ENCODE measurements at regions not wholly inside any gene's neighbourhood (a gene's known extent, or its start where the extent isn't known, plus 50 kb on each side); places are given as distances from the start of the nearest gene placed in this dataset.
"Not testable (repeated sequence)": the region's sequence is repeated elsewhere in the genome, so short reads cannot be mapped to it uniquely, and the experiment has no call there.

DNA sequence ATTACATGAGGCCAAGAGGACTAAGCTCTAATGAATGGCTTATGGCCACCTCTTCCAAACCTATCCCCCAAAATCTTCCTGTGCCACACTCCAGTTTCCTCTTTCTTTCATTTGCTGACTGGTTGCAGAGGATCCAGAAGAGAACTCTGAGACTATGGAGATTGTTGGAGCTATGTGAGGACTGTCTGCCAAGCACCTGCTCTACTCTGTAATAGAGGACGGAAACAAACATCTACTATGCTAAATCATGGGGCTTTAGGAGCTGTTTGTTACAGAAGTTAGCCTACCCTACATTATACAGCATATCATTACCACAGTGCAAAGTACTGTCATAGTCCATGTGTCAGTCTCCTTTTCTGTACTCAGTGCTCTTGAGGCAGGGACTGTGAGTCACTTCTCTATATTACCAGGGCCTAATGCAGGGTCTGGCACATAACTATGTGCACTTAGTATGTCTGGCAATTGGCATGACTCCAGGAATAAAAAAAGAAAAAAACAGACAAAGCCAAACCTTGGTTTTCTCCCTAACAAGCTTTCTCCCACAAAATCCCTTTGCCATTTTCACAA, 95.1 kb downstream of the RPAP3 start:
- no peak for DNase-seq

DNA sequence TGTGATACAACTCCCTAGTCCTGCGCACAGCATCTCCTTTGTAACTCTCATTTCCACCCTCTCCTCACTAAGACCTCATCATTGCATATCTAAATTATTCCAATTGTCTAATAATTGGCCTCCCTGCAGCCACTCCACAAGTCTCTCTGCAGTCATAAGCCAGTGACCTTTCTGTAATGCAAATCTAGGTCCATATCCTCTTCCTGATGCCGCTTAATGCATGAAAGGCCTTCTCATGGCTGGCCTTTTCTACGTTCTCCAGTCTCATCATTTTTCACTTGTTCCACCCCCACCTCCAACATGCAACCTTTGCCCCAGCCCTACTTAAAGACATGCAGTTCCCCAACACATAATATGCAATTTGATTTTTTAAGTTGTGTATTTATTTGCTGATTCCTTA, 96.0 kb downstream of the RPAP3 start:
- DNase-seq: no peak

DNA sequence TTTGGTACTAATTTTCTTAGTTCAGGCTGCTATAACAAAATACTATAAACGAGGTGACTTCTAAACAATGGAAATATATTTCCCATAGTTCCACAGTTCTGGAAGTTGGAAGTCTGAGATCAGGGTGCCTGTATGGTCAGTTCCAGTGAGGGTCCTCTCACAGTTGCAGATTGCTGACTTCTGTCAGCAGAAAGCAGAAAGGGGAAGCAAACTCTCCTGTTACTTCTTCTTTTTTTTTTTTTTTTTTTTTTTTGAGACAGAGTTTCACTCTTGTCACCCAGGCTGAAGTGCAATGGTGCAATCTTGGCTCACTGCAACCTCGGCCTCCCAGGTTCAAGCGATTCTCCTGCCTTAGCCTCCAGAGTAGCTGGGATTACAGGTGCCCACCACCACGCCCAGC, 97.2 kb downstream of the RPAP3 start:
- DNase-seq: not testable (repeated sequence)

DNA sequence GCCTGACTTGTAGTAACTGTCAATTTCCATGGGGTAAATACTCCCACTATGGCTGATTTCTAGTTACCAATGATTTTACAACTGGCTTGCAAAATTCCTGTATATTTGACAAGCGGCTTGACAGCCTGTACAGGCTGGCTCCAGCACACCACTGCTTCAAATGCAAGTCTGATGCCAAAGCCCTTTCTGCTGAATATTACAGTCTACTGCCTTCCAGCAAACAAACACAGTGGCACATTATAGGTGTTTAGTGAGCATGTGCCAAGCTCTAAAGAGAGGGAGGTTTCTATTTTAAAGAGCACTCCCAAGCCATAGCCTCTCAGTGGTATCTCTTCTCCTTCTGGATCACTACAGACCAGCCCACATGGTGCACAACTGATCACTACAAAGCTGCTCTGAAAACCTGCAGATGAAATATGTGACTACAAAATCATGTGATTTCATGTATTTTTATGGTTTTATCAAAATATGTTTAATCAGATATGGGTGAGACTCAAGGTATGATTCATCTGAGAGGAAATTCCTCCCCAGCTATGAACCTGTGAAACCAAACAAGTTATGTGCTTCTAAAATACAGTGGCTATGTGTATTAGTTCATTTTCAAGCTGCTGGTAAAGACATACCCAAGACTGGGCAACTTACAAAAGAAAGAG, 101.5 kb downstream of the RPAP3 start:
- DNase-seq: no peak

DNA sequence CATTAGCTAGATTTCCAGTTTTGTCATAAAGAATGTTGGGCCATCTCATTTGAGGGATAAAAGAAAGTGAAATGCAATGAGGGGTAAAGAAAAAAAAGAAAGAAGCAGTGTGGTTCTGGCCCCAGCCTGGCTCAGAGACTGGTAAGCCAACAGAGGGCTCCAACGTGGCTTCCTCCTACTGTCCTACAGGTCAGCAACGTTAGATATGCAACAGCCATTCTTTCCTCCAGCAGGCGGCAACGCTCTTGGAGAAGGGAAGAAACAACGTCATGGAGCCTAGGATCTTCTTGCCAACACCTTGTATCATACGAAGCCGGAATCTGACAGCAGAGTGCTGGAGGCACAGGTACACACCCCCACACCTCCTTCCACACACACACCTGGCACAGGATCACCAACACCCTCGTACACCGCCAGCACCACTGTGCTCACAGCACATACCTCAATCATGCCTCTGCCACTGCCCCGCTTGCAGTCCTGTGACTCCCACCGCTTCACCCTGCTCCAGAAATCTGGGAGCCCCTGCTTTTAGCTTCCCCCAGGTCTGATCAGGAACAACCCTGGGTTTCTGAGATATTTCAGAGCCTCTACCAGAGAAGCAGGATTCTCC, 102.8 kb downstream of the RPAP3 start:
- DNase-seq: no peak

DNA sequence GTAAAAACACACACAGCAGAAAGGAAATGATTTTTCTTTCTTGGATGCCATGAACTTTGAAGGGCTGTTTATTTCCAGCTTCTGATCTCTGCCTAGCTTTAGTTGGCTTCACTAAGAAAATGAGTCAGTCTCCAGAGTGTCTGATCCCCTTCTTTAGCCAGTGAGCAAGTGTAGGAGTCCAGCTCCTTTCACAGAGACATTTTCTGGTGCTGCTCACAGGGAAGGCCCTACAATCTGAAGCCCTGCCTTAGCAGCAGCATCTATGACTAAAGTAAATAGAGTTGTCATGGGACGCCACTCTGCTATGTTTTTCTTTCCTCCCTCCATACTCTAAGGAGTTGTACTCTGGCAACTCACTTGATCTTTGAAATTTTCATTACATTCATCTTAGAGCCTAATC, 103.5 kb downstream of the RPAP3 start:
- peak; percentile 12 for DNase-seq

DNA sequence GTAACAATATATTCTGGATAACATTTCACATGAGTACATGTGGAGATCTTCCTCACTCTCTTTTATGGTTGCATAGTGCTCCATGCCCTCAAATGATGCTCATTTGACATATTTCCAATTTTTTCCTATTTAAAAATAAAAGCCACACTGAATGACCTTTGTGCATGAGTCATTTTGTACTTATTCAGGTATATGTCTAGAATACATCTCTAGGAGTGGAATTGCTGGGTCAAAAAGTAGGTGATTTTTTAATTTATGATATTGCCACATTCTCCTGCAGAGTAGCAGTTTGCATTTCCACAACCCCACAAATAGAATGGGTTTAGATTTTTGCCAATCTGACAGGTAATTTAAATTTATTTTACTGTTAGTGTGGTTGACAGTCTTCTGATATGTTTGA, 104.8 kb downstream of the RPAP3 start:
- DNase-seq: no peak

DNA sequence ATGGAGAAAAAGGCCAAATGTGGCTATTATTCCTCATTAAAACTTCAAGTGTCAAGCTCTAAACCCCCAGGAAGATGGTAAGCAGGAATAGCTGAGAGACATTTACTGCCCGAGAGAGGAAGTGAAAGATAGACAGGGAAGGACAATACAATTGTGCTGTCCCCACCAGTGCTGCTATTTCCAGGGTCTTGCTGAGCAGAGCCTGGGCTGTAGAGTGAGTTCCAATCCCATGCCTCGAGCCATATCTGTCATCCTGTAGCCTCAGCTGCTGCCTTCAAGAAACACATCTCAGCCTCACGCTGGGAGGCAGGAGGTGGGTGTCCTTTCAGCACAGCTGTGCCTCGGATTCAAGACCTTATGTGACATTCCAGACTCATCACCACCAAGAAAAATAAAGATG, 114.0 kb downstream of the RPAP3 start:
- DNase-seq: peak; percentile 22

DNA sequence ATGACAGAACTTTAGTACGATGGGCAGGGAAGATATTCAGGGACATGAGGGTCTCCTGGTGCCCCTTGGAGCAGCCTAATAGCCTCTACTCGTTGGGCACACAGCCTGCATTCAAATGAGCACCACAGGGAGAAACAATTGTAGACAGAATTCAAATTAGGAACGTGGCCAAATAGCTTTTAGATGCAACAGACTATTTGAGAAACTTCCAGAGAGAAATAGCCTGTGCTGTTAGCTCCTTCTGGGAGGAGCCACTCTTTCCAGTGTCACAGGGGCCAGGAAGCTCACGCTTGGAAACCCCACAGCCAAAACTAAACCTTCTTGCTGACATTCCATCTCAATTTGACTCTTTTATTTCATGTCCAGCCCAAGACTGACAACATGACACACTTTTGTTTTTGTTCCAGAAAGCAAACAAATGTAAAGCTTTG, 114.5 kb downstream of the RPAP3 start:
- peak; percentile 26 for DNase-seq

DNA sequence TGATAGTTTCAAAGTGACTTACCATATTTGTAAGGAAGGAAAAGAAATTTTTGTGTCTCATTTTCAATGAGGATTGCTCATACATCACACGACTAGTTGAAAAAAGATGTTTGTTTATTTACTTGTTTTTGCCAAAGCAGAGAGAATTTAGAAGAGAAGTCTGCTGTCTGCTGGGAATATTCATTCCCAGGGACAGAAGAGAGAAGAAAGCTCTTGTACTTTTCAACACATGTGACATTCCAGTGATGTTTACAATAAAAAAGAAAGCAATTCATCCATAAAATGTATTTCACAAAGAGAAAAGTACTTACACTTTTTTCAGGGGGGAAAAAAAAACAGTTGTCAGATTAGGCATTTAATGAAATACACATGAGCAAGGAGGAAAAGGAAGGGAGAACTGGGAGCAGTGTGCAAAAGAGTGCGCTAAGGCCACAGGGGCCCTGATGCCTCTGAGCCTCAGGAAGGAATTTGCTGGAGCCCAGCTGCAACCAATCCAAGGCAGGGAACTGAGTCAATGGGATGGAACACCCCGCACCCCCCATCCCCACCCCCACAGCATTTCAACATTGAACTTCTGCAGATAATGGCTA, 115.0 kb downstream of the RPAP3 start:
- DNase-seq: no peak

DNA sequence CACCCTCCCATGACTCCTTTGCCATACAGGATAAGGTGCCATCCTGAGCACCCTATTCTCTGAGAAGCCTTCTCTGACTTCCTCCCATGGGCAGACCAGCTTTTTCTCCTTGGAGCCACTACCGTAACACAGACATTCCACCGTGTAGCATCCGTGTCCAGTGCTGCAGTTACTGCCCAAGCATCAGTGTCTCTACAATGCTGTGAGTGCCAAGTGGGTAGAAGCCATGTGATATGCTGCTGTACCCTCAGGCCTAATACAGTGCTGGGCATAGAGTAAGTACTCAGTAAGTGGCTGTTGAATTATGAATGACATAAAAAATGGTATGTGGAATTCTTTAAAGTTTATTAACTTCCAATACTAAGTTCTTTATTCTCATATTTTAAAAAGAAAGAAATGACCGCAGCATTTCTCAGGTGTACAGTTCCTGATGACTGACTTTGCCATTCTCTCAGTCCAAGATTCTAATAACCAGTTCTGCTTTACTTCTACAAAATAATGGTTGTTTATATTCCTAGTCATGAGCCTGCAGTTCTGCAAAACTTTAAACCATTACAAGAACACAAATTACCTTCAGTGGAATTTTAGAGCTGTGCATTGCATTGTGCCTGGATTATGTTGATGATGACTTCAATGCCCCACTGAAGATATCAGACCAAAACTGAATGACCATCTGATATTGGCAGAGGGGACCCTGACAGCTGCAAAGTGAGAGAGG, 118.7 kb downstream of the RPAP3 start:
- no peak for DNase-seq

DNA sequence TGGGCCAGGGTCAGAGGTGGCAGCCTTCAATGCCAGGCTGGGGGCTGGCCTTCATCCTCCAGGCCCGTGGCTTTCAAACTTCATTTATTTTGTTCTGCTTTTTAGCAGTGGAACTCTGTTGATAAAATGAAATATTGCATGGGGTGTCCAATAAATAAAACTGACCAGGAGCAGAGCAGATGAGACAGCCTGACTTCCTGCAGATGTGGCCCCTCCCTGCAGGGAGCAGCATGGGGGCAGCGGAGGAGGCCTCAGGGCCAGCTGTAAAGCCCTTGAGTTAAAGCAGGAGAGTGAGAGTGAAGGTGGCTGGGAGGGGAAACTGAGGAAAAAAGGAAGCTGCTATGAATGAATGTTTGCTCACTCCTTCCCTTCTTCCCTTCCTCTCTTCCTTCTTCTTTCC, 120.3 kb downstream of the RPAP3 start:
- DNase-seq: no peak

DNA sequence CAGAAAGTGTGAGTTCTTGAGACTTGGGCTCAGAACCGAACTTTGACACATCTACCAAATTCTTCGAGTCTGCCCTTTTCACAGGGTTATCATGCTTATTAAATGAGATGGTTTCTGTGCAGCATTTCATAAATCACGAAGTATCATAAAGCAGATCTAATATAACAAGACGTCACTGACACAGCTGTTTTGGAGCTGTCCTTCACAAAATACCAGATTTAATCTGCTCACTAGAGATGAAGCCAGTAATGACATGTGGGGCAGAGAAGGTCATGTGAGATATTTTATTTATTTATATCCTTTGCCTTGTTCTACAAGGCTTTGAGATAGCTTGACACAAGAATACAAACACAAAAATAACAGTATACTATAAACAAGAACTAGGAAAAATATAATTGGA, 127.0 kb downstream of the RPAP3 start:
- DNase-seq: no peak

DNA sequence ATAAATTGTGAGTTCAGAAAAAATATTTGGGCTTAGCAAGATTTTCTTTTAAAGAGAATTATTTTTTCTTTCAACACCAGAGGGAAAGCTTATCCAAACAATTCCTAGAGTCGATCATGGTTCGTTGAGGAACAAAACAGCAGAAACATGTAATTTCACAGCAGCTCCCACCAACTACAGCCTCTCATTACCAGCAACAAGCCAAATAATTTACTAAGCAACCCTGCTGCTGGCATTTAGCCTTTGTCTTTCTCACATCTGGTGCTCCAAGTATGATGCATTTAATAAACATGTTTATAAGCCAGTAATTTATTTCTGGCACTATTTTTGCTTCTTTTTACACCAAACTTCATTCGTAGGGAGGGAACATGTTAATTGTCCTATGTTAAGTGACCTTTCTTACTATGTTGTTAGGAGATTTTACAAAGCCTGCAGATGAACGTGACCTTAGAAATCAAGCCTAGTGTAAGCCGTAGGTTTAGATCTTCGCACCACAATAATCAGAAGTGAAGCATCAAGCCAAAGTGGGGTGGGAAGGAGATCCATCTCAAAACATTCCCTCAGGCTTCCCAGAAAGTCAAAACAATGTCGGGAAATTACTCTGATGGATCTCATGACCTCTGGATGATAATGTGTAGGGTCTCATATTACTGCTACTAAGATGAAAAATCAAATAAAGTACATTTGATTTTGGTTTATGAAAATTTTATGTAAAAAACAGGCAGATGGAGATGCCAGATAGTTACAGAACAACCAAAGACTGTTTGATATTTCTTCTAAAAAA, 128.4 kb downstream of the RPAP3 start:
- no peak for DNase-seq

DNA sequence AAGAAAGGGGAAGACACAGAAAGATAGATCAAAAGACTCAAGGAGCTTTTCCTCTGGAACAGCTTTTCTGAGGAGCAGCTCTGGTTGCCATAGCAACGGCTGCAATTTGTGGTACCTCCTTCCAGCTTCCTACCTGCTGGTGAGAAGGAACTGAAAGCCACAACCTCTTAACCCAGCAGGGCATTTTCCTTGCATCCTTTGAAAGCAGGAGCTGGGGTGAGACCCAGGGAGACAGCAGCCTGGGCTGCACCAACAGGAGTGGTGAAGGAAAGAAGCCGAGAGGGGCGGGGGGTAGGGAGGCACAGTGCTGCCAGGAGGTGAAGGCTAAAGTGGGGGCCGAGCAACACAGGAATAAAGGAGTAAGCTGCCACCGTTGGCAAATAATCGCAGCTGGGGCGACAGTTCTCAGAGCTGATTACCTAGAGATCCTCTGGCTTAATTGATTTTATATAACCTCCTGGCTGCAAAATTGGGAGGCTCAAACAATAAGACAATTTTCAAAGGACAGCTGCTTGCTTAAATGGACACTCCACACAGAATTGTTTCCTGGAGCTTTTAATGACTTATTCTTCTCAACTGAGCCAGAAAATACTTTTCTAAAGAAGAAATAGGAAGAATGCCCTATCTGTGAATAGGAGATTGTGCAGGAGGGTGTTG, 129.4 kb downstream of the RPAP3 start:
- DNase-seq: no peak

DNA sequence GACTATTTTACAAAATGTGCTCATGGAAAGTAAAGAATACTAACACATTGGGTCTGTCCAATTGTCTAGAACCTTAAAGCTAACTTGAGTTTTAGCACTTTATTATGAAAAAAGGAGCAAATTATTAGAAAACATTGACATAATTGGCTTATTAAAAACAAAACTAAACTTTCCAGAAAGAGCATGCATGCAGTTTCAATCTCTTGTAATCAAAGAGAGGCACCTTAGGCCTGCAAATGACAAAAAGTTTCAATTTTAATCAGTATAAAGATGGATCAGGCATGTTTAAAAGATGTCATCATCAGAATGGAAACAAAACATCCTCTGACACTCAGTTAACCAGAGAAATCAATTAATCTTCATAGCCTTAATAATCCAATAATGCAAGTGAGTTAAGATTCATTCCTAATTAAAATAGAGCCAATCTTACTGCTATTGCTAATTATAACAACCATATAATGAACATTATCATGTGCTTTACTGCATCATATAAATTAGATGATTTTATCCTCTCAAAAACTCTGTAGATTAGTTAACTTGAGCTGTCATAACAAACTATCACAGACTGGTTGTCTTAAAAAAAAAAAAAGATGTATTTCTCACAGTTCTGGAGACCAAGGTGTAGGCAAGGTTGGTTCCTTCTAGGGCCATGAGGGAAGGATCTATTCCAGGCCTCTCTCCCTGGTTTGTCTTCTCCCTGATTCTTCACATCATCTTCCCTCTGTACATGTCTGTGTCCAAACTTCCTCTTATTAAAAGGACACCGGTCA, 131.4 kb downstream of the RPAP3 start:
- DNase-seq: no peak

DNA sequence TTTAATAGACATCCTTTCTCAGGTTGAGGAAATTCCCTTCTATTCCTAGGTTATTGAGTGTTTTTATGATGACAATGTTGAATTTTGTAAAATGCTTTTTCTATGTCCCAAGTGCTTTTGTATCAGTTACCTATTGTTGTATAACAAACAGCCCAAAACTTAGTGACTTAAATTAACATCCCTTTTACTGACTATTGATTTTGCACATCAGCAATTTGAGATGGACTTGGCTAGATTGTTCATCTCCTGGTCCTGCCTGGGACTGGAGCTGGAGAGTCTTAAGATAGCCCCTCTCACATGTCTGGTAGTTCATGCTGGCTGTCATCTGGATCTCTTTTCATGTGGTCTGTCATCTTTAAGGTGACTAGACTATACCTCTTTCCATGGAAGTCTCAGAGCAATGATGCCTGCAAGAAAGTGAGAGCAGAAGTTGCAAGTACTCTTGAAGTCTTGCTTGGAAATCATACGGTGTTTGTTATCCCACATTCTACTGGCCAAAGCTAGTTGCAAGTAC, 132.6 kb downstream of the RPAP3 start:
- DNase-seq: no peak

DNA sequence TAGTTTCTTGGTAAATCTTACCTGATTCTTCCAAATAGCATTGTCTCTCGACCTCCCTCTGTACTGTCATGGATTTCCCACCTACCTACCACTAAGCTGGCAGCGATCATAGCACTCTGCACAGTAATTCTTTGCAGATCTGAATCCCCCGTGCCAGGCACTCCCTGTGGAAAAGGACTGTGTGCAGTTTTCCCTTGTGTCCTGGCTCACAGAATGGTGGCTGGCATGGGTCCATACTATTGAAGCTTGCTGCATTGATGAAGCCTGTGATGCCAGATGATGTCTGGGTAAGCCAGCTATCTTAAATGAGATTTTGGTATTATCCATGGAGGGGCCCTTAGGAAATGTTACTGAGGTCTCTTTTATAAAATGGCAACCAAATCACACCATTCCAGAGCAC, 135.7 kb downstream of the RPAP3 start:
- DNase-seq: no peak

DNA sequence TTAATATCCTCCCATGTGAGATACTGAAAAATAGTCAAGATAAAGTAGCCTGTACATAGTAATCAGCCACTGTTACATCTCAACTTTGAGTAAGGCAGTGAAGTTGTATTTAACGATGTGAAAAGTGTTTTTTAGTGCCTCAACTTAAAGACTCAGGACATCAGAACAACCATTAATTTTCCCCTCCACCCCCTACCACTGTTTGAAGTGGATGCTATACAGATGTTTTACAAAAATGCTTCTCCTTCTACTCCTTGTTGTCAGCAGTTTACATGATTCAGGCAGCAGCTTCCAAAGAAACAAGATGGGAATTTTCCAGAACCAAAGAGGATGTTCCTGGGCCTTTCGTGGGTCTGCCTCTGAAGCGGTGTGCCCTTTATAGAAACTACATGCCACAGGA, 143.6 kb downstream of the RPAP3 start:
- no peak for DNase-seq

DNA sequence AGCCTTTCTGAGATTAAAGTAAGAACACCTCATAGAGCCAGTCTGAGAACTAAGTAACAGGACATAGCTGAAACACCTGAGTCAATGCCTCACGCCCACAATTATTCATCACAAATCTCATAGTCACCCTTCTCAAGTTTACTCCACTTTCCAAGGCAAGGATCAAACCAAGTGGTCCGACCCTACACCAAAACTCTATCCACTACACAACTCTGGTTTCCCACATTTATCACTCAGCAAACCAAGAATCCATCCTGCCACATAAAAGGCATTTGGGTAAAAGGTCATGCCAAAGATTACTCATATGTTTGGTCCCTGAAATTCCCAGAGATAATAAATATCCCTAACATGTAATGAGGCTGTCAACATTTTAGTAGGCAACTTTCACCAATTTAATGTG, 144.1 kb downstream of the RPAP3 start:
- no peak for DNase-seq

DNA sequence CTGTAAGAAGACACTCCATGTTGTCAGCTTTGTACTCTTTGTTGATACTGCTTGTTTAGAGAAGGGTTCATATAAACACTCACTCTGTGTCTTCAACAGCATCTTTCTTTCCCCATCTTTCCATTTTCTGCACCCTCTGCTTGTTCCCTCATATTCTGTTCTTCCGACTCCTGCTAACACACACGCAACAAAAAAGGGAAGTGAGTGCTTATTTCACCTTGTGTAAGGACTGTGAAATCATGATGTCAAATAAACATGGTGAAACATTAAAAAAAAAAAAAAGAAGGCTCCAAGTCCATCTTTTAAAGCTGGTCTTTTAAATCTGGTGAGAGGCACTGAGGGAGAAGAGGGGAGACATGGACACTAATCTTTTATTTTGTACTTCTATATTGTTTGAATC, 145.4 kb downstream of the RPAP3 start:
- no peak for DNase-seq

Data from right kidney (tissue), 1 donor.